Activated CD8-positive, alpha-beta T cell treated with anti-CD3 and anti-CD28 coated beads for 36 hours (primary cell): ENCODE measurements at regions not wholly inside any gene's neighbourhood (a gene's known extent, or its start where the extent isn't known, plus 50 kb on each side); places are given as distances from the start of the nearest gene placed in this dataset.

ENCODE experiments used
- ATAC-seq: fragments of 200-7000 bp; cut with Tn5 transposase; one replicate; pipeline ENCODE4 v1.10.0; 2021; ENCODE audit warnings: mild to moderate bottlenecking, moderate library complexity
- CTCF ChIA-PET: fragments of 350-600 bp; sonication (Branson Sonifier 250); formaldehyde crosslinking; loops from one replicate; lab custom pipeline; 2021; ENCODE audit warnings: antibody characterized with exemption; lab: Charles Lee
- POLR2A ChIA-PET: fragments of 350-600 bp; sonication (Branson Sonifier 250); formaldehyde crosslinking; loops from one replicate; lab custom pipeline; 2021; ENCODE audit warnings: antibody characterized with exemption; lab: Charles Lee
- DNase-seq: peaks from one replicate; pipeline ENCODE4 v3.0.0-alpha.2; 2020
- H3K27ac Mint-ChIP-seq: one replicate; pipeline ENCODE4 v1.8.0; 2021; ENCODE audit warnings: mild to moderate bottlenecking, mixed read lengths
- H3K27me3 Mint-ChIP-seq: one replicate; pipeline ENCODE4 v1.8.0; 2021; ENCODE audit warnings: mixed read lengths
- H3K36me3 Mint-ChIP-seq: one replicate; pipeline ENCODE4 v1.8.0; 2021; ENCODE audit warnings: low read depth, mixed read lengths
- H3K4me1 Mint-ChIP-seq: one replicate; pipeline ENCODE4 v1.8.0; 2021; ENCODE audit warnings: low read depth, mixed read lengths
- H3K4me3 Mint-ChIP-seq: one replicate; pipeline ENCODE4 v1.8.0; 2021; ENCODE audit warnings: mild to moderate bottlenecking, moderate library complexity, mixed read lengths
- H3K9me3 Mint-ChIP-seq: one replicate; pipeline ENCODE4 v1.8.0; 2021; ENCODE audit warnings: mixed read lengths
- intact Hi-C: fragments of 100-400 bp; cut with micrococcal nuclease; formaldehyde crosslinking; loops from one replicate; pipeline ENCODE4 v1.10.0; 2022
- TF ChIP-seq, protein P1 (sequence below): fragments of 200-600 bp; IDR thresholded peaks from one replicate; pipeline ENCODE4 v1.8.0; 2022; ENCODE audit warnings: antibody characterized with exemption, mild to moderate bottlenecking

DNA sequence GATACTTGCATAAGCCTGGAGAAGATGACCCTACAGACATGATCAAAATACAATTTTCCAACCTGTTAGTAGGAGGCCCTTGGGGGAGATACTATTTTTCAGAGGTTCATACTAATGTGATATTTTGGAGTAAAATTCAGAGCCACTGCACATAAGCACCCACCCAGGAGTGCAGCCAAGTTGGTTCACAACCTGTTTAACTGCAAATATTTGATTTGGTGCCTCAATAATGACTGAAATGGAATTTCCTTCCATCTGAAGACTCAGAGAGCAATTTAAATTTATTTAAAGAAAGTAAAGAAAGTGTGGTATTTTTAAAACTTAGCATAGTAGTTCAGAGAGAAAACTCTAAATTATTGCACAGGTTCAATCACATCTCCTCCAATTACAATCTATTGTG, 77.5 kb upstream of the FBN2 start:
- no peak for ATAC-seq
- Mint-ChIP-seq H3K36me3 (no peaks in the 10 kb centered on the region), H3K27me3 (peaks cover 1% of the 10 kb centered on the region), H3K4me3 (no peak overlapping the region), H3K9me3 (no peaks in the 10 kb centered on the region), H3K27ac (no peak overlapping the region), H3K4me1 (no peaks in the 10 kb centered on the region)
- intact Hi-C loops: no loop called here
- TF ChIP-seq, protein P1, sequence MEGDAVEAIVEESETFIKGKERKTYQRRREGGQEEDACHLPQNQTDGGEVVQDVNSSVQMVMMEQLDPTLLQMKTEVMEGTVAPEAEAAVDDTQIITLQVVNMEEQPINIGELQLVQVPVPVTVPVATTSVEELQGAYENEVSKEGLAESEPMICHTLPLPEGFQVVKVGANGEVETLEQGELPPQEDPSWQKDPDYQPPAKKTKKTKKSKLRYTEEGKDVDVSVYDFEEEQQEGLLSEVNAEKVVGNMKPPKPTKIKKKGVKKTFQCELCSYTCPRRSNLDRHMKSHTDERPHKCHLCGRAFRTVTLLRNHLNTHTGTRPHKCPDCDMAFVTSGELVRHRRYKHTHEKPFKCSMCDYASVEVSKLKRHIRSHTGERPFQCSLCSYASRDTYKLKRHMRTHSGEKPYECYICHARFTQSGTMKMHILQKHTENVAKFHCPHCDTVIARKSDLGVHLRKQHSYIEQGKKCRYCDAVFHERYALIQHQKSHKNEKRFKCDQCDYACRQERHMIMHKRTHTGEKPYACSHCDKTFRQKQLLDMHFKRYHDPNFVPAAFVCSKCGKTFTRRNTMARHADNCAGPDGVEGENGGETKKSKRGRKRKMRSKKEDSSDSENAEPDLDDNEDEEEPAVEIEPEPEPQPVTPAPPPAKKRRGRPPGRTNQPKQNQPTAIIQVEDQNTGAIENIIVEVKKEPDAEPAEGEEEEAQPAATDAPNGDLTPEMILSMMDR: no peak
- POLR2A ChIA-PET: no interaction called here
- CTCF ChIA-PET: no interaction called here
- no peak for DNase-seq

DNA sequence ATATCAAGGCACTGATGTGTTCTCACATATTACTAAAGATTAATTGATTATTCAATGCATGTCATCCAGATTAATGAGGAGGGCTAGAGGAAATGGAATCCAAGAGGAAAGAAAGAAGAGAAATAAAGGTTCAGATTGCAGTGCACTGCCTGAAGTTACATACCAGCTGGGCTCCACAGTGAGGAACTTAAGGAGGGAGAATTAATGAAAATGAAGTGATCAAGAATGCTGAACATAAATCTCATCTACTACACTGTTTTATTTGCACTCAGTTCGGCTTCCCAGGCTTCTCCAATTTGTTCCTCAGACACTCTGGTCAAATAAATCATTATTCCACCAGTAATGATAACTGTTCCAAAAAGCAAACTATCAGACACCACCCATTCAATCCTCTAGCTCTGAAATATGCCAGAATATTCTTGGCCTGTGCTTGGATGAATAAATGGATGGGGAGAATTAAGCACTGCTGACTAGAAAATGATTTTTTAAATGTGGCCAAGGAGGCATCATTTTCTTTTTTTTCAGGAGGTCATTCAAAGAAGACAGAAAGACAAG, 88.6 kb upstream of the FBN2 start:
- ChIA-PET CTCF (no interaction called here), POLR2A (no interaction called here)
- no peak for ATAC-seq
- no peak for DNase-seq
- Mint-ChIP-seq H3K27me3 (no peaks in the 10 kb centered on the region), H3K9me3 (no peaks in the 10 kb centered on the region), H3K4me3 (no peak overlapping the region), H3K27ac (no peak overlapping the region), H3K4me1 (no peaks in the 10 kb centered on the region), H3K36me3 (no peaks in the 10 kb centered on the region)
- TF ChIP-seq, protein P1: no peak
- intact Hi-C loops: no loop called here

DNA sequence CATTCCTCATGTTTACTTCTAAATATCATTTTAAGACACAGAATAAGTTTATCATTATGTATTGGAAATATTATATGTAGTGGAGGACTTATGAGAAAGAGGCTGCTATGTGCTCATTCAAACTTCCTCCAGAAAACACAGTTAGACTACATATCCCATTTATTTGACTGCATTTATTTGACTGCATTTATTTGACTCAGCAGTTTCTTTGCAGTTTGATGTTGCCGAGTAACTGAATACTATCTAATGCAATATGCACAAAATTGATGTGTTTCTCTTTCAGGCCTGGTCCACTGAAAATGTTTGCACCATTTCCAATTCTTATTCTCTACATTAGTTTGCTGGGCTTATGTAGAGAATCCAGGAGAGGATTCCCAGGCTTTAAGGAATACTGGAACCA, 89.9 kb upstream of the FBN2 start:
- ChIA-PET CTCF (no interaction called here), POLR2A (no interaction called here)
- Mint-ChIP-seq H3K27ac (no peak overlapping the region), H3K9me3 (no peaks in the 10 kb centered on the region), H3K27me3 (no peaks in the 10 kb centered on the region), H3K4me3 (no peak overlapping the region), H3K4me1 (no peaks in the 10 kb centered on the region), H3K36me3 (no peaks in the 10 kb centered on the region)
- TF ChIP-seq, protein P1: no peak
- intact Hi-C loops: no loop called here
- DNase-seq: no peak
- no peak for ATAC-seq

DNA sequence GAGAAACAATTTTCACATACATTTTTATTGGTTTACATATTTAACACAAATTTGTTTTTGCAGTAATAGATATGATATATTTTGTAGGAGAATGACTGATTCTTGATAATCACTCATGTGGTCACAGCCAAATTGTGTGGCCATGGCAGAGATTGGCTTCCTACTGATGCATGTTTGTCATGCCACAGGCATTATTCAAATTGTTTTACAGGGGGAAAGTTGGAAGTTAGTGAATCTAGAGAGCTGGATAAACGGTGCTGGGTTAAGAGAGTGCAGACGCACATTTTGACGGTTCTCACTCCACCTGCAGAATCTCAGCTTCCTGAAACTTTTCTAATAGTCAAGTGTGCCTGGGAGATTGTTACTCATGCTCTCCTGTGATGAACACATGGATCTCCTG, 91.1 kb upstream of the FBN2 start:
- intact Hi-C loops: no loop called here

DNA sequence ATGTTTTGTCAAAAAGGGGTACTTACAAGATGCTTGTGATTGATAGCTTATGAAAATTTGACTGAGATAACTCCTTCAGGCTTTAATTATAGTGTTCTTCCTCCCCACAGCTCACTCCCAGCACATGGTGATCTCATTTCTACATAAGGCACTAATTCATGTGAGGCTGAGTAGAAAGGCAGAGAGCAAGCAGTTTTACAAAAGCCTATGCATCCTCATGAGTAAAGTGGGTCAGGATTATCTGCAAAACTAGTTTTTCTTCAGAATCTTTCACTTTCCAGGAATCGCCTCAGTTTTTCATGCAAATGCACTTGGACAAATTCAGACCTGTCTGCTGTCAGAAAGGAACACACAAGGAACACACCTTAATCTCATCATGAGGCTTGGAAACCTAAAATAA, 92.1 kb upstream of the FBN2 start:
- TF ChIP-seq, protein P1: no peak
- Mint-ChIP-seq H3K27ac (no peak overlapping the region), H3K36me3 (no peaks in the 10 kb centered on the region), H3K4me3 (no peak overlapping the region), H3K4me1 (no peaks in the 10 kb centered on the region), H3K27me3 (no peaks in the 10 kb centered on the region), H3K9me3 (no peaks in the 10 kb centered on the region)
- no peak for ATAC-seq
- intact Hi-C loops: no loop called here
- ChIA-PET POLR2A (no interaction called here), CTCF (no interaction called here)
- no peak for DNase-seq

More for the DNA sequence above, 91.1 kb upstream of the FBN2 start:
- POLR2A ChIA-PET: no interaction called here
- Mint-ChIP-seq H3K9me3 (no peaks in the 10 kb centered on the region), H3K4me3 (no peak overlapping the region), H3K27ac (no peak overlapping the region), H3K36me3 (no peaks in the 10 kb centered on the region), H3K27me3 (no peaks in the 10 kb centered on the region), H3K4me1 (no peaks in the 10 kb centered on the region)
- CTCF ChIA-PET: no interaction called here
- DNase-seq (no peak), ATAC-seq (no peak)
- TF ChIP-seq, protein P1: no peak
